IMR-90 (cell line): ENCODE measurements at regions not wholly inside any gene's neighbourhood (a gene's known extent, or its start where the extent isn't known, plus 50 kb on each side); places are given as distances from the start of the nearest gene placed in this dataset.
A peak's percentile ranks its signal among the peaks of the same experiment; 100 is the strongest.

ENCODE experiments used
- ATAC-seq: fragments of 200-7000 bp; cut with Tn5 transposase; 2 replicates; pipeline ENCODE4 v1.9.1; 2020; ENCODE audit warnings: low read depth, mild to moderate bottlenecking, moderate library complexity
- BruUV-seq: library from RNA; stranded (reverse); fragments of 400-500 nt; replicated peaks from 2 replicates; lab custom pipeline; 2021; lab: Mats Ljungman, UMichigan
- CTCF ChIA-PET: fragments of 300-600 bp; formaldehyde crosslinking; extraction: SDS; loops from one replicate; lab custom pipeline; 2021; ENCODE audit warnings: antibody characterized with exemption; lab: Yijun Ruan, JAX
- POLR2A ChIA-PET: fragments of 300-600 bp; sonication (Branson Sonifier 250); formaldehyde crosslinking; loops from one replicate; lab custom pipeline; 2022; ENCODE audit warnings: antibody characterized with exemption; ENCODE audit not compliant: unreplicated experiment; lab: Charles Lee
- DNase-seq: peaks from one replicate; pipeline ENCODE4 v3.0.0; 2013
- H2AFZ ChIP-seq: replicated peaks from 2 replicates; pipeline ENCODE3; 2013; ENCODE audit warnings: low read length, mild to moderate bottlenecking; ENCODE audit not compliant: poor library complexity
- H2AK5ac ChIP-seq: 2 replicates; pipeline ENCODE4 v1.6.1; 2013; ENCODE audit warnings: low read depth, low read length, inconsistent platforms
- H2AK9ac ChIP-seq: replicated peaks from 2 replicates; pipeline ENCODE3; 2013; ENCODE audit warnings: mild to moderate bottlenecking, low read depth, low read length, moderate library complexity; ENCODE audit not compliant: poor library complexity
- H2BK120ac ChIP-seq: 2 replicates; pipeline ENCODE4 v1.6.1; 2013; ENCODE audit warnings: low read depth, low read length, inconsistent platforms
- H2BK15ac ChIP-seq: 3 replicates; pipeline ENCODE4 v1.6.1; 2013; ENCODE audit warnings: low read depth, low read length, inconsistent platforms
- H2BK20ac ChIP-seq: 2 replicates; pipeline ENCODE4 v1.6.1; 2013; ENCODE audit warnings: low read depth, mild to moderate bottlenecking, inconsistent platforms, low read length, moderate library complexity
- H2BK5ac ChIP-seq: 2 replicates; pipeline ENCODE4 v1.6.1; 2013; ENCODE audit warnings: mild to moderate bottlenecking, low read depth, low read length, inconsistent platforms; ENCODE audit not compliant: poor library complexity, severe bottlenecking
- H3K14ac ChIP-seq: replicated peaks from 2 replicates; pipeline ENCODE4 v1.6.1; 2013; ENCODE audit warnings: low read depth, low read length, inconsistent platforms
- H3K18ac ChIP-seq: 2 replicates; pipeline ENCODE4 v1.6.1; 2013; ENCODE audit warnings: low read depth, low read length, control low read depth
- H3K23ac ChIP-seq: 2 replicates; pipeline ENCODE4 v1.6.1; 2013; ENCODE audit warnings: low read depth, low read length, inconsistent platforms
- H3K27ac ChIP-seq: 2 replicates; pipeline ENCODE4 v1.5.1; 2013; ENCODE audit warnings: mild to moderate bottlenecking, control low read depth, low read length; ENCODE audit not compliant: insufficient read depth
- H3K27me3 ChIP-seq: 2 replicates; pipeline ENCODE4 v1.6.1; 2013; ENCODE audit warnings: low read length; ENCODE audit not compliant: control insufficient read depth, insufficient read depth
- H3K36me3 ChIP-seq: 2 replicates; pipeline ENCODE4 v1.6.1; 2013; ENCODE audit warnings: low read length, mixed read lengths; ENCODE audit not compliant: control insufficient read depth, insufficient read depth
- H3K4ac ChIP-seq: 2 replicates; pipeline ENCODE4 v1.6.1; 2013; ENCODE audit warnings: low read depth, low read length, inconsistent platforms
- H3K4me1 ChIP-seq: 2 replicates; pipeline ENCODE4 v1.6.1; 2013; ENCODE audit warnings: low read length, mixed read lengths; ENCODE audit not compliant: control insufficient read depth, insufficient read depth
- H3K4me2 ChIP-seq: 2 replicates; pipeline ENCODE4 v1.6.1; 2013; ENCODE audit warnings: low read depth, mild to moderate bottlenecking, control low read depth, low read length, moderate library complexity
- H3K4me3 ChIP-seq: 2 replicates; pipeline ENCODE4 v1.5.1; 2013; ENCODE audit warnings: low read depth, mild to moderate bottlenecking, control low read depth, low read length, moderate library complexity; ENCODE audit not compliant: insufficient read depth
- H3K56ac ChIP-seq: 2 replicates; pipeline ENCODE4 v1.6.1; 2013; ENCODE audit warnings: low read length, inconsistent platforms; ENCODE audit not compliant: insufficient read depth; ENCODE audit errors: extremely low read depth
- H3K79me1 ChIP-seq, 2 experiments: 2 replicates each; pipeline ENCODE4 v1.6.1; 2013; ENCODE audit warnings: low read length in 2 of 2, inconsistent platforms in 1 of 2, low read depth in 1 of 2
- H3K9ac ChIP-seq: 2 replicates; pipeline ENCODE4 v1.6.1; 2013; ENCODE audit warnings: low read depth, low read length, control low read depth
- H3K9me1 ChIP-seq: 2 replicates; pipeline ENCODE4 v1.6.1; 2013; ENCODE audit warnings: low read length, inconsistent platforms; ENCODE audit not compliant: insufficient read depth
- H3K9me3 ChIP-seq: 2 replicates; pipeline ENCODE4 v1.6.1; 2013; ENCODE audit warnings: low read length; ENCODE audit not compliant: control insufficient read depth, insufficient read depth
- H4K20me1 ChIP-seq: 2 replicates; pipeline ENCODE4 v1.6.1; 2013; ENCODE audit warnings: low read length, inconsistent platforms; ENCODE audit not compliant: insufficient read depth
- H4K5ac ChIP-seq: 2 replicates; pipeline ENCODE4 v1.6.1; 2013; ENCODE audit warnings: mild to moderate bottlenecking, low read depth, low read length, control low read depth
- H4K8ac ChIP-seq, 2 experiments: 2 replicates each; pipeline ENCODE4 v1.6.1; 2013; ENCODE audit warnings: low read depth in 2 of 2, low read length in 2 of 2, control low read depth in 1 of 2, inconsistent platforms in 1 of 2
- H4K91ac ChIP-seq: 2 replicates; pipeline ENCODE4 v1.6.1; 2013; ENCODE audit warnings: low read depth, low read length, inconsistent platforms; ENCODE audit not compliant: insufficient read depth
- CTCF ChIP-seq: conservative IDR thresholded peaks from 2 replicates; pipeline ENCODE4 v1.5.1; 2012; ENCODE audit warnings: mild to moderate bottlenecking, low read depth, low read length, improper control_type of control experiment
- MAZ ChIP-seq: IDR thresholded peaks from 2 replicates; pipeline ENCODE4 v1.6.1; 2012; ENCODE audit warnings: low read depth, mild to moderate bottlenecking, low read length, improper control_type of control experiment, moderate library complexity, borderline replicate concordance
- WGBS, 2 experiments: methylation state at CpG; one replicate each; pipeline versions ENCODE4 v1.1.5 to v1.1.7; 2013; ENCODE audit warnings: missing lambda C conversion rate in 2 of 2; ENCODE audit not compliant: insufficient read length in 1 of 2; ENCODE audit errors: extremely low coverage in 2 of 2; 5-methylcytosine and 5-hydroxymethylcytosine counted together
- dilution Hi-C: fragments of 300-500 bp; cut with HindIII; formaldehyde crosslinking; loops from one replicate; pipeline ENCODE4 v1.14.3; 2018; ENCODE audit warnings: low sequenced_read_pairs; ENCODE audit not compliant: unreplicated experiment
- in situ Hi-C: fragments of 300-500 bp; cut with MboI; formaldehyde crosslinking; loops from 3 replicates; pipeline ENCODE4 v1.14.3; 2019; ENCODE audit warnings: low sequenced_read_pairs, inconsistent platforms, mixed read lengths
- intact Hi-C: fragments of 100-400 bp; cut with micrococcal nuclease; formaldehyde crosslinking; loops from 2 replicates; pipeline ENCODE4 v1.10.0; 2022

GRCh38 chr10:29802171-29802570, 167.4 kb upstream of the SVIL start:
- intact Hi-C loops (loop anchor here (5.0 kb wide), 1 partner anchor 55 kb away; no protein-coding TSS in a partner anchor), in situ Hi-C loops (no loop called here), dilution Hi-C loops (no loop called here)
- Histone ChIP-seq H3K4me1 (peaks cover 31% of the 10 kb centered on the region), H3K9ac (no peak overlapping the region), H4K5ac (no peak overlapping the region), H2AK9ac (no peak overlapping the region), H3K4me2 (no peak overlapping the region), H2BK120ac (peak overlapping the region; percentile 84), H4K91ac (peak overlapping the region; percentile 99), H3K4ac (peak overlapping the region; percentile 98; the same call in 1 of the 2 replicates), H3K36me3 (no peaks in the 10 kb centered on the region), H2BK20ac (0 out of 2 replicates have a peak overlapping the region, but pooled peaks have one; percentile 28), H4K8ac (peak overlapping the region; percentile 57 to 61; a peak in 2 of 4 replicates), H4K20me1 (no peaks in the 10 kb centered on the region), H3K27ac (no peak overlapping the region), H3K79me1 (peaks cover 0 to 13% of the 10 kb centered on the region in 2 experiments; a peak in 2 of 4 replicates), H2BK15ac (0 out of 3 replicates have a peak overlapping the region, but pooled peaks have one; percentile 95), H3K9me1 (peaks cover 35% of the 10 kb centered on the region), H3K56ac (no peak overlapping the region), H2AK5ac (no peak overlapping the region), H3K14ac (peak overlapping the region; percentile 77; the same call in 1 of the 2 replicates), H2BK5ac (no peak overlapping the region), H3K9me3 (no peaks in the 10 kb centered on the region), H3K23ac (no peak overlapping the region), H3K27me3 (no peaks in the 10 kb centered on the region), H2AFZ (no peak overlapping the region), H3K4me3 (no peak overlapping the region), H3K18ac (0 out of 2 replicates have a peak overlapping the region, but pooled peaks have one; percentile 3)
- ATAC-seq = no peak
- BruUV-seq = no TSS peak
- DNase-seq = no peak
- no CpG with 5 or more reads among the region's 3 CpGs for WGBS, 2 experiments
- TF ChIP-seq MAZ (no peak), CTCF (no peak)
- CTCF ChIA-PET = interaction anchor here (0.6 kb wide), 1 partner anchor 167 kb away, joined by 3 read pairs; no protein-coding TSS in a partner anchor
- POLR2A ChIA-PET = no interaction called here
